Keratinocyte (primary cell): ENCODE measurements at regions not wholly inside any gene's neighbourhood (a gene's known extent, or its start where the extent isn't known, plus 50 kb on each side); places are given as distances from the start of the nearest gene placed in this dataset.

Experiments
- DNase-seq: peaks from one replicate; pipeline ENCODE4 v3.0.0-alpha.2; 2011; ENCODE audit warnings: low read depth, missing footprints, low spot score
- FAIRE-seq: peaks from 2 replicates; lab custom pipeline; 2011; peaks lifted over from hg19 to GRCh38; lab: Jason Lieb, UNC
- H2AFZ ChIP-seq: 2 replicates; pipeline ENCODE4 v1.6.0; 2012; ENCODE audit warnings: low read length, control low read depth, inconsistent platforms; ENCODE audit not compliant: control insufficient read depth
- H3K27ac ChIP-seq: 2 replicates; pipeline ENCODE4 v1.5.1; 2011; ENCODE audit warnings: low read length; ENCODE audit not compliant: control insufficient read depth, insufficient read depth
- H3K27me3 ChIP-seq: 3 replicates; pipeline ENCODE4 v1.6.0; 2011; ENCODE audit warnings: low read length; ENCODE audit not compliant: control insufficient read depth, insufficient read depth; ENCODE audit errors: extremely low read depth
- H3K36me3 ChIP-seq, 2 experiments: 2 replicates in 1 of 2; 3 replicates in 1 of 2; pipeline ENCODE4 v1.5.1; 2011; ENCODE audit warnings: low read length in 2 of 2, mild to moderate bottlenecking in 1 of 2; ENCODE audit not compliant: control insufficient read depth in 2 of 2, insufficient read depth in 2 of 2; ENCODE audit errors: extremely low read depth in 1 of 2
- H3K4me1 ChIP-seq: 3 replicates; pipeline ENCODE4 v1.5.1; 2011; ENCODE audit warnings: low read length; ENCODE audit not compliant: control insufficient read depth, insufficient read depth; ENCODE audit errors: extremely low read depth
- H3K4me2 ChIP-seq: 3 replicates; pipeline ENCODE4 v1.6.0; 2011; ENCODE audit warnings: low read depth, low read length; ENCODE audit not compliant: control insufficient read depth, insufficient read depth; ENCODE audit errors: extremely low read depth
- H3K4me3 ChIP-seq, 3 experiments: fragments of 200-600 bp in 1 of 3; sonication (generic) in 1 of 3; 2 replicates in 2 of 3; 3 replicates in 1 of 3; pipeline ENCODE4 v1.5.1; 2011 to 2016; ENCODE audit warnings: low read length in 3 of 3, mild to moderate bottlenecking in 3 of 3, control low read depth in 2 of 3, inconsistent platforms in 1 of 3, low read depth in 1 of 3, mixed read lengths in 1 of 3, mixed run types in 1 of 3, moderate library complexity in 1 of 3; ENCODE audit not compliant: control insufficient read depth in 2 of 3, insufficient read depth in 2 of 3; ENCODE audit errors: extremely low read depth in 1 of 3
- H3K79me2 ChIP-seq: 2 replicates; pipeline ENCODE4 v1.6.0; 2012; ENCODE audit warnings: low read length; ENCODE audit not compliant: control insufficient read depth, insufficient read depth
- H3K9ac ChIP-seq: 3 replicates; pipeline ENCODE4 v1.6.0; 2011; ENCODE audit warnings: low read length; ENCODE audit not compliant: control insufficient read depth, insufficient read depth; ENCODE audit errors: extremely low read depth
- H3K9me1 ChIP-seq: 3 replicates; pipeline ENCODE4 v1.6.0; 2011; ENCODE audit warnings: low read length; ENCODE audit not compliant: control insufficient read depth, insufficient read depth; ENCODE audit errors: extremely low read depth
- H3K9me3 ChIP-seq: 2 replicates; pipeline ENCODE4 v1.5.1; 2012; ENCODE audit warnings: low read depth, low read length; ENCODE audit not compliant: control insufficient read depth
- H4K20me1 ChIP-seq: 3 replicates; pipeline ENCODE4 v1.6.0; 2011; ENCODE audit warnings: low read length; ENCODE audit not compliant: control insufficient read depth, insufficient read depth; ENCODE audit errors: extremely low read depth
- EZH2 ChIP-seq: IDR thresholded peaks from one replicate; pipeline ENCODE4 v1.6.1; 2012; ENCODE audit warnings: inconsistent platforms, mild to moderate bottlenecking, low read length, moderate library complexity
- dilution Hi-C: fragments of 300-500 bp; cut with MboI; formaldehyde crosslinking; loops from one replicate; pipeline ENCODE4 v1.7.0; 2020; ENCODE audit warnings: low sequenced_read_pairs; ENCODE audit not compliant: extremely low pct_ligation_motif_present
- TF ChIP-seq, protein P1 (sequence below), 3 experiments: IDR thresholded peaks in 1 of 3; conservative IDR thresholded peaks in 1 of 3; optimal IDR thresholded peaks in 1 of 3; 2 replicates in 2 of 3; 3 replicates in 1 of 3; pipeline versions ENCODE3 to v1.5.1; 2011; ENCODE audit warnings: low read length in 3 of 3, mild to moderate bottlenecking in 3 of 3, moderate library complexity in 2 of 3, control low read depth in 1 of 3, inconsistent platforms in 1 of 3; ENCODE audit not compliant: insufficient read depth in 2 of 3; ENCODE audit errors: extremely low read depth in 1 of 3

DNA sequence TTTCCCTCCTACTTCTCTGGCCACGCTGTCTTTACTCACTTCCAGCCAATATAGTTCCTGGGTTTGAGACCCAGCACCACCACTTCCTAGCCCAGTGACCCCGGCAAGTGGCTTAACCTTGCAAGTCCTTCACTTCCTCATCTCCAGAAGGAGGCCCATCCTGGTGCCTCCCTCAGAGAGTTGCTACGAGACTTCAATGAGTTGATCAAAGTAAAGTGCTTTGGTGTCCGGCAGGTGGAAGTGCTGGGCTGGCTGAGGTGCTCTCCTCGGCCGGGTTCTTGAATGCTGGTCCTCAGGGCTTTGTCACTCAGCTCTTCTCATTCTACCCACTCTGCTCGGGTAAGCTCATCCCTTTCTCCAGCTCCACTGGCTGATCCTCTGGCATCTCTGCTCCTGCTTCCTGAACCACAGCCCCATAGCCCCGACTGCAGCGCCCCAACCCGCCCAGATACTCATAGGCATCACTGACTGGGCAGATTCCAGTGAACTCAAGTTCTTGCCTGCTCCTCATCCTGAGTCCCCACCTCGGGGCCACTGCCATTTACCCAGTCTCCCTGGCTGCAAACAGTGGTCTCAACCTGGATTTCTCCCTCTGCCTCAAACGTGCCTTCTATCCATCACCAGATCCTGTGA lies 75.8 kb upstream of the WNT4 start:
- H3K27ac ChIP-seq, result no peak overlapping the region
- H3K36me3 ChIP-seq, result no peaks in the 10 kb centered on the region
- peaks cover 49% of the 10 kb centered on the region for H3K27me3 ChIP-seq

DNA sequence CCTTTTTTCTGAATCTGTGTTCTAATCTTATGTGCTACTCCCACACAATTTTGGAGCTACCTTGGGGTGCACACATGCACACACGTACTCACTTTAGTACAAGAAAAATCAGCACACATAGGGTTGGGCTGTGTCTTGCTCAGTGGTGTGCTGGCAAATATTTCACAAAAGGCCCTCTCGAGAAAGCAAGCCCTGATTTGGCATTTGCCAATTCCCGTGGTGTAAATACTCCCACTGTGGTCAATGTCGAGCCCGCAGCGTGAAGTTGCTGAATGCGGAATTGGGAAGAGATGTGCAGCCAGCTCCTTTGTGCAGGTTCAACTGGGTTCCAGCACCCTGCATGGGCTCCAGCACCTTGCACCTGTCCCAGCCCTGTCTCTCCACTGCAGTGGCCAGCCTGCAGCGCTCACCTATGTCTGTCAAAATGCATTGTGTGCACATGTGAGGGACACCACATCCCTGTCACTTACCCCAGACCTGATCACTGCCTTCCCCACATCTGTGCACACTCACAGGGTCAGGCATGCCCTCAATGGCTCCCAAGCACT lies 78.4 kb upstream of the WNT4 start:
- H3K79me2 ChIP-seq, result no peaks in the 10 kb centered on the region
- TF ChIP-seq EZH2, result no peak
- TF ChIP-seq, protein P1, sequence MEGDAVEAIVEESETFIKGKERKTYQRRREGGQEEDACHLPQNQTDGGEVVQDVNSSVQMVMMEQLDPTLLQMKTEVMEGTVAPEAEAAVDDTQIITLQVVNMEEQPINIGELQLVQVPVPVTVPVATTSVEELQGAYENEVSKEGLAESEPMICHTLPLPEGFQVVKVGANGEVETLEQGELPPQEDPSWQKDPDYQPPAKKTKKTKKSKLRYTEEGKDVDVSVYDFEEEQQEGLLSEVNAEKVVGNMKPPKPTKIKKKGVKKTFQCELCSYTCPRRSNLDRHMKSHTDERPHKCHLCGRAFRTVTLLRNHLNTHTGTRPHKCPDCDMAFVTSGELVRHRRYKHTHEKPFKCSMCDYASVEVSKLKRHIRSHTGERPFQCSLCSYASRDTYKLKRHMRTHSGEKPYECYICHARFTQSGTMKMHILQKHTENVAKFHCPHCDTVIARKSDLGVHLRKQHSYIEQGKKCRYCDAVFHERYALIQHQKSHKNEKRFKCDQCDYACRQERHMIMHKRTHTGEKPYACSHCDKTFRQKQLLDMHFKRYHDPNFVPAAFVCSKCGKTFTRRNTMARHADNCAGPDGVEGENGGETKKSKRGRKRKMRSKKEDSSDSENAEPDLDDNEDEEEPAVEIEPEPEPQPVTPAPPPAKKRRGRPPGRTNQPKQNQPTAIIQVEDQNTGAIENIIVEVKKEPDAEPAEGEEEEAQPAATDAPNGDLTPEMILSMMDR (optimal IDR thresholded peaks at IDR 0.05 in 1 of 3, IDR thresholded peaks at IDR 0.05 in 1 of 3, conservative IDR thresholded peaks at IDR 0.05 in 1 of 3; ENCODE audit: extremely low read depth in 1 of 3, insufficient read depth in 2 of 3, low read length in 3 of 3), result no peak
- dilution Hi-C loops, result no loop called here
- no peak overlapping the region for H2AFZ ChIP-seq
- H3K9ac ChIP-seq, result no peak overlapping the region
- no peaks in the 10 kb centered on the region for H3K4me1 ChIP-seq
- peaks cover 45% of the 10 kb centered on the region for H3K27me3 ChIP-seq
- H4K20me1 ChIP-seq, result no peaks in the 10 kb centered on the region
- no peak overlapping the region for H3K27ac ChIP-seq
- no peak overlapping the region for H3K4me3 ChIP-seq
- FAIRE-seq, result no peak
- H3K36me3 ChIP-seq, result no peaks in the 10 kb centered on the region
- DNase-seq, result no peak
- no peaks in the 10 kb centered on the region for H3K9me1 ChIP-seq
- H3K9me3 ChIP-seq, result no peaks in the 10 kb centered on the region
- no peak overlapping the region for H3K4me2 ChIP-seq

More for the DNA sequence above, 75.8 kb upstream of the WNT4 start:
- FAIRE-seq, result no peak
- Histone ChIP-seq H3K9ac (no peak overlapping the region), H3K4me1 (no peaks in the 10 kb centered on the region), H2AFZ (no peak overlapping the region), H3K4me3 (no peak overlapping the region), H3K9me3 (no peaks in the 10 kb centered on the region), H3K4me2 (no peak overlapping the region), H3K79me2 (no peaks in the 10 kb centered on the region), H3K9me1 (no peaks in the 10 kb centered on the region), H4K20me1 (no peaks in the 10 kb centered on the region)
- DNase-seq, result no peak
- no peak for TF ChIP-seq EZH2
- TF ChIP-seq, protein P1 (optimal IDR thresholded peaks at IDR 0.05 in 1 of 3, IDR thresholded peaks at IDR 0.05 in 1 of 3, conservative IDR thresholded peaks at IDR 0.05 in 1 of 3; ENCODE audit: extremely low read depth in 1 of 3, insufficient read depth in 2 of 3, low read length in 3 of 3), result no peak
- dilution Hi-C loops, result no loop called here
